UCSD-AML1 (cell line): ENCODE measurements at regions not wholly inside any gene's neighbourhood (a gene's known extent, or its start where the extent isn't known, plus 50 kb on each side); places are given as distances from the start of the nearest gene placed in this dataset.

Experiments used
- DNase-seq: peaks from one replicate; lab custom pipeline; 2025; ENCODE audit not compliant: unreplicated experiment; lab: John Stamatoyannopoulos, UW

DNA sequence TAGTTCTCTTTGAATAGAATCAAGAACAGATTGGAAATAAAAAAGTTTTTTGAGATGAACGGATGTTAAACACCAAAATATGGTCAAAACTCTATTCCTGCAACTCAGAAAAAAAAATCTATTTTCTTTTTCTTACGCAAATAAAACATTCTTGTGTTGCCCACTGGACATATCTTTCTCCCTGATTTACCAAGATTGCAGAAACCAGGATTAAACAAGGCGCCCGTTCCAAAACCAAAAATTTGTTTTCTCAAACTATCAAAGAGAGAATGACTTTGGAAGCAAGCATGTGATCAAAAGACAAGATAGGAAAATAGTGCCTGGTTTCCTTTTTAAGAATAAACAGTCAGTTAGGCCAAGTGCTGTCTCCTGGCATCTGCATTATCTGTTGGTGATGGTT is 273.1 kb downstream of the CLIC5 start:
- no peak for DNase-seq

DNA sequence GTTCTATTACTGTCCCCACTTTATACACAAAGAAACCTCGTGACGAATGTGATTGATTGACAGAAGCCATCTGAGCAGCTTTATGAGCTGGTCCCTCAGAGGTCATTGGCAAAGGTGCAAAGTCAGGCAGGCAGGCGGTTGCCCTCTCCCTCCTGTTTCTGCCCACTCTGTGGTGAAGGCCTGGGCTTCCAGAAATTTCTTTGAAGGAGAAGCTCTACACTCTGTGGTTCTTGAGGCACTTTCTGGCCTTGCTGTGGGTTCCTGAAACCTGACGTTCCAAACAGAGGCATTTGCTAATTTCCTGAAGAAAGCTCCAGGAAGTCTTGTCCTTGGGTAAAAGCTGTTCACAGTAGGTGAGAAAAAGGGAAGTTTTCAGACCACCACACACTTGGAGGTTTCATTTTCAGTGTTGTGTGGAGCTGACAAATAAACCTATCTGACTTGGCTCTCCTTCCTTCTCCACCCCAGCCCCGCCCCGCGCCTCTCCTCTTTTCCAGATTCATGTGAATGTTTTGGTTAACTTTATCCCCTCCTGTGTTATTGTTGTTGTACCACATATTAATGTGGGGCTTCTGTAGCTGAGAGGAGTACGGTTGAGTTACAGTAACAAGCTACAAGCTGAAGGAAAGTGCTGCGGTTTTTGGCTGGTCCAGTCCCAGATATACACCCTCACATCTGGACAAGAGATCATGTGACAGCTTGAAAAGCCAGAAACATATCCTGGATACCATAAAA is 274.1 kb downstream of the CLIC5 start:
- DNase-seq, result peak; percentile 73

DNA sequence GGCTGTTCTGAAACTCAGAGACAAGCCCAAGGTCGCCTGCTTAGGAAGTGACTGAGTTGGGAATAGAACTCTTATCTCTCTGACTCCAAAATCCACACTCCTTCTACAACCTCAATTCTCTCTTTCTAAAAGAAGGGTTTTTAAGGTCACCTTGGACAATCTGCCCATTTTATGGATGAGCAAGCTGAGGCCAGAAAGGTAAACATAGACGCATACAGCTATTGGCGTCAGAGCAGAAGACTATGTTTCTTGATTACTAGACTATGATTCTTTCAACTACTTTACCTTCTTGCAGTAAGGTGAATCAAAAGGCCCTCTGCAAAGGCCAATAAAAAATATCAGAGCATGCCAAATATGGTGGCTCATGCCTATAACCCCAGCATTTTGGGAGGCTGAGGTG is 276.6 kb downstream of the CLIC5 start:
- DNase-seq, result no peak

DNA sequence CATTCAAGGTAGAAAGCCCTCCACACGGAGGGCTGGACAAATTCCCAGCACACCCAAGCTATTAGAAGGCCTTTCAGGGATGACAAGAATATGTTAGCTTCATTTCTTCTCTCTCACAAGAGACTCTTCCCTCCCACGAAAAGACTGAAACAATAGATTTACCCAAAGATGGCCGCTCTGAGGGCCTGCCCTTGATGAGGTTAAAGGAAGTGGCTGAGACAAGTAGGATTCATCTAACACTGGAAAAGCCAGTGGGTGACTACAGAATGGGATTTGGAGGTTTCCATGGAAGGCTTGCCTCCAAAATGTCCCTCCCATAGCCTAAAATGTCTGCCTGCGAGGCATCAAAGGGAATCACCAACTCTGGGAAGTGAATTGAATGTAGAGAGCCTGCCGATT is 277.6 kb downstream of the CLIC5 start:
- DNase-seq, result no peak

DNA sequence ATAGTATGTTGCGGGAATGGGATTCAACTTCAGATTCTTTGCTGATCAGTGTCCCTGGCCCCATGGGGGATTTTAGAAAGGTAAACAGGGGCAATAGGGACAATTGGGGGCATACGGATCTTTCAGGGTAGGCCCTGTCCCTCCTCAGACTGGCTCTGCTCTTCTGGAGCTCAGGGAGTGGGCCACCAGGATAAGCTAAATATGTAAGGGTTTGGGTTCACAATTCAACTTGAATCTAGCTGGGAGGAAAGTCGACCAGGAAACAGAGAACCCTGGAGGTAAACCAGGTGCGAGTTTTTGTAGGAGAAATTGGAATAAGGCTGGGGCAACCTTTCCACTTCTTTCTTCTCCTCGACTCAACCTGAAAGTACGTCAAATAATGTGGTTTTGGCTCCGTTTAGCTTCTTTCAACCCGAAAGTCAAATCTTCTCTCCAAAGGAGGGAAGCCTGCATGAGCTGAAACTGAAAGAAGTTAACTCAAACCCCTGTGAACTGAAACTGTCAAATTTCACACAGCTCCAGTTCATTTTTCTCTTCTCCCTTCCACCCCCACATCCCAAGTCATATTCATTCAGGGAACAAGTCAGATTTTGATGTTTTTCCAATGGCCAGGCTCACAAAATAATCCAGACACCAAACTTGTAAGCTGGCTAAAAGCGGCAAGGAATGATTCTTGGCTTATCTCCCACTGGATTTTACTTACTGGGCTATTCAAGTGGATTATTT is 278.2 kb downstream of the CLIC5 start:
- DNase-seq, result no peak

DNA sequence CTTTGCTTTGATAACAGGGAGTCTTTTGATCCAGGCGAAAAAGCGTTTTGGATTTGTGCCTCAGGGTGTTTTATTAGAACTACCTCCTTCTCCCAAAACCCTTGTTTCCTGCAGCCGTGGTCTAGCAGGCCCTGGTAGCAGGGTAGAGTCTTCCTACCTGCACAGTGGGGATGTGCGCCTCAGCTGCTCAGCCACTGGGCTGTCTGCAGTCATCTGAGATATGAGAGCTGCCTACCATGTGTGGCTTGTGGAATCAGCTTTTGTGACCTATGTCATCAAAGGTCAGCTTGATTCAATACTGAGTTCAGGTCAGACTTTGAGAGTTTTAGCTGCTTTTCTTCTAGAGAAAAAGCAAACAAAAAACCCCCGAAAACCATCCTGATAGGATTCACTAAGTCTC is 279.5 kb downstream of the CLIC5 start:
- DNase-seq, result no peak

DNA sequence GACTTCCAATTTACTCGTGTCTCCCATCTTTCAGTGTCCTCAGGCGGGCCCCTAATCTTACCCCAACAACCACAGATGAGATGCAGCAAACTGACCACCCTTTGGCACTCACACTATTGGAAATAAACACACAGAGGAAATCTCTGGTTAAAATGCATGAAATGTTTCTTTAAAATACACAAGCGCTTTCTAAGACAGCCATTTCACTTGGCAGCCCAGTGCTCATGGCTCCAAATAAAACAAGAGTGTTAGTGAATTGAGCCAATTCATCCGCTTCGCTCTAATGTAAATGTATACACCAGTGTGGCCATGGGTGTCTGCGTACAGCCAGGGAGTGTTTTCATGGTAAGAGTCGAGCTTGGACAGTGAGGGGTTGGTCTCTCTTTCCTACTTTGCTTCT is 282.9 kb downstream of the CLIC5 start:
- DNase-seq, result no peak

DNA sequence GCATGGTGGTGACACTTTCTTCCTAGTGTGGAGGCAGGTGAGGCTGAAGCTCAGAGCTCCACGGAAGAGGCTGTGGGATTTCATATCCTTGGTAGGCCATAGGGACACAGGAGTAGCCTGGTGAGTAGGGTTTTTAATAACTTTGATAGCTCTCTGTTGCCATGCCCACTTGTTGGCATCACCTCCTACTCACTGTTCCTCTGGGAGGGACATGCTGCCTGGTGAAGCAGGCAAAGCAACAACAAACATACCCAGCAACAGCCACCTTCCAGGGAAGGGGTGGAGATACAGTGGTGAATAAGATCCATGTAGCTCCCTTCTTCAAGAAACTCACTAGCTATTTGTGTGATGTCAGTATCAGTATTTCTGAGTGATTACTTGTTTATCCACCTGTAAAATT is 285.4 kb downstream of the CLIC5 start:
- DNase-seq, result no peak

DNA sequence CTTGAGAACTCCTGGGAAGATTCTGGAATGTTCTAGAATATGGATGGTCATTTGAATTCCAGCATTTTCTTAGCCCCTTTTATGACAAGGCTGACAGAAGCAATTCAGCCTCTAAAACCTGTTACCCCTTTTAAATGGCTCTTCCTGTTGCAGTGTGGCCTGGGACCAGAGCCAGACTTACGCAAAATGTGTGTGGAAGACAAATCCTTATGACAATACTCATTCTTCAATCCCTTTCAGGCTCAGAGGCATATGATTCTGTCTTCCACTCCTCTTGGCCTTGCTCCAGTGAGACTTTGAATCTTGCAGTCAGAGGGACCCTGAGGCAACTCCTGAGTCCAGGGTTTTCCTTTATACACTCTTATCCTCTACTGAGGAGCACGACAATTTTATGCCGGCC is 287.0 kb downstream of the CLIC5 start:
- no peak for DNase-seq

DNA sequence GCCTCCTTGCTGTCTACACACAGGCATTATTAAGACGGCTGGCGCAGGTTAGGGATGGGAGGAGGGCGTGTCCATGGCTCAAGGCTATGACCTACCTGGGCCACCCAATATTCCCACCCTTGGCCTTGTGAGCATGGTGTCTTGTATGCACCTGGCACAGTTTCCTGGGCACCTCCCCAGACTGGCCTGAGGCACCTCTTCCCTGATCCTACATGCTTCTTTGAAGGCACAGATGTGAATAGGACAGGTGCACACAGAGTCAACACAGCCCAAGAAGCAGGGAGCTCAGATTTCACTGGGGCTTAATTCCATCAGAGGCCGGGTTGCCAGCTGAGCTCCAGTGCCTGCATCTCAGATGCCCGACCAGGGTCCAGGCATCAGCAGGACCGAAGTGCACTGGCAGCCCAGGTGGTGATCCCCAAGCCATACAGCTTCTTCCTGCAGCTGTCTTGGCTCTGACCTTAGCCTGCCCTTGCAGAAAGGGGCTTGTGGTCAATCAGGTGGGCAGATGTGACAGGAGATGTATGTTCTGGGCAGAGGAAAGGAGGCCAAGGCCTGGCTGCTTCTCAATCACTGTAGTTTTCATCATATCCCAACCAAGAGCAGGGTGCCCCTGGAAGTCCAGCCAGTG is 287.7 kb downstream of the CLIC5 start:
- no peak for DNase-seq

DNA sequence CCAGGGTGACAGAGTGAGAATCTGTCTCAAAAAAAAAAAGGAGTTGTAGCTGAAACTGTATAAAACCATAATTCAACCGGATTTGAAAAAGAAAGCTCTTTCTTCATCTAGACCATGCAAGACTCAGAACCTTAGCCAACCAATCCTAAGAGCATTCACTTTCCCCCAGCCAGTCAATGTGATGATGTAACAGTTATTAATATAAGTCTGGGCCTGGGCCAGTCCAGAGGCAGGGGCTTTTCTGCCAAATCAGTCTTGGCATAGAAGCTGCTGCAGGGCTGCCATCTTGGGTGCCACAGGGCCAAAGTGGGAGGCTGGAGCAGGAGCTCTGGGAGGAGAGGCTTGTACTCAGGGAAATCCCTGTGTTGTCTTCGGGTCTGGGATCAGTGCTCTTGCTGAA is 288.4 kb downstream of the CLIC5 start:
- DNase-seq, result no peak

DNA sequence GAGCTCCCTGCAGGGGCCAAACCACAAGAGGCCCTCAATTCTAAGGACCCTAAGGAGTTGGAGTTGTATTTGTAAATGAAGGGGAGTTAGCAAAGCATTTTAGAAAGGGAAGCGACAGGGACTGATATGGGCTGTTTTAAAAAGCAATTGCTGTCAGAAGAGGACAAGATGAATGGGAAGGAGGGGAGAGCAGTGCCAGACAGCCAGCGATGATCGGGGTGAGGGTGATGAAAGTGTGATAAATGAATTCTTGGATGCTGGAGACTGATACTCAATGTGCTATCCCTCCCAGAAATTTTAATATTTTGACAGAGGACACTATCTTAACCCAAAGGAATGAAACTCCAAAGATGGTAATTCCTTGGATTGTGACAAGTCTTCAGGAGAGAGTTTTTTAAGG is 289.2 kb downstream of the CLIC5 start:
- DNase-seq, result no peak

DNA sequence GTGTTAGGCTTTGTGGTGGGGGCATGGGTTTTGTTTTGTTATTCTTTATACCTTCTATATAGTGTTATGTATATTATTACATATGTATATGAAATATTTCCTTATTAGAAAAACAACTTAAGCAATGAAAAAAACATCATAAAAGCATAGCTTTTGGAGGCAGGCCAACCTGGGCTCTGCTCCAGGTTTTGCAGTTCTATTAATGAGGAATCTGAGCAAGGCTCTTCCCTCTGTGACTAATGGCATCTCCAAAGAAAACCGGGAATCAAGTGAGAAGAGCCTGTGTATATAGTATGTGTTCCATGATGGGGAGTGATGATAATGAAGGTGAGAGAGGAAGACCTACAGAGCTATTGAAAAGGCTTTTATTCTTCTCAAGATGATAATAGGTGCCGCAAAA is 291.1 kb downstream of the CLIC5 start:
- no peak for DNase-seq

DNA sequence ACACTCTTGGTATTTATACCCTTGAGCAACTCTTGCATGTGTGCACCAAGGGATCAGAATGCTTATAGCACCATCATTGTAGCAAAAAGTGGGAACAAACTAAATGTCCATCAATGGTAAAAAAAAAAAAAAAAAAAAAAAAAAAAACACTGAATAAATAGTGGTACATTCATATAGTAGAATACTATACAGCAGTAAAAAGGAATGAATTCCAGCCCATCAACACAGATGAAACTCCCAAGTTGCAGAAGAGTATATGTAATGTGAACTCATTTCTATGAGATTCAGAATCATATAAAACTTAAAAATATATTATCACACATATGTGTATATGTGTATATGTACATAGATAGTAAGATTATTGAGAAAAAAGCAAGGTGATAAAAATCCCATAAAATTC is 291.6 kb downstream of the CLIC5 start:
- DNase-seq, result no peak

DNA sequence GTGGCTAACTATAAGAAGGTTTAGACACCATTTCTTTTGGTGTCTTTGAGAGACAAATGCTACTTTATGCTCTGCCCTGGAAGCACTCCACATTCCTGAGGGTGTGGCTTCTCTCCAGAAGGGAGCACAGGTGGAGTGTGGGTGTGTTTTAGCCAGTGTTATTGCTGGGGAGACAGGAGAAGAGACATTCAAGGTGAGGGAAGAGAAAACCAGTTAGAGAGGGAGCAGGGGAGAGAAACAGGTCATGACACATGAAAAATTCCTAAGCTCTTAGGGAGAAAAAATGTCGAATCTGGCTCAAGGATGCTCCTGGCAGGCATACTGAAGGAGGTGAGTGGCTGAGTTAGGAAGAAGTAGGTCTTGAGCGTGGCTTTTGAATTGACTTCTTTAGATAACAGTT is 292.8 kb downstream of the CLIC5 start:
- DNase-seq, result no peak

DNA sequence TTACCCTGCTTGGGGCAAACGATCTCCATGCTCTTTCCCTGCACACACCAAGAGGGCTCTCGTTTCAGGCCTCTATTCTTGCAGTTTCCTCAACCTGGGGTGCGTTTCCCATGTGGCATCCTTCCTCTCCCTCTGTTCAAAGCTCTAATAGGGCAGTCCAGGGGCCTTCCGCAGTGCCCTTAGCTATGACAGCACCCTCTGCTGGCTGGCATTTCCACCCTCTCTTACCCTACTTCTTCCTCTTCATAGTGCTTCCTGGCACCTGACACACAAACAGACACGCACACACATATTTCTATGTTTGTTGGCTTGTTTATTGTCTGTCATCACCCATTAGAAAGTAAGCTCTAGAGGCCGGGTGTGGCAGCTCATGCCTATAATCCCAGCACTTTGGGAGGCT is 294.0 kb downstream of the CLIC5 start:
- DNase-seq, result peak; percentile 16

DNA sequence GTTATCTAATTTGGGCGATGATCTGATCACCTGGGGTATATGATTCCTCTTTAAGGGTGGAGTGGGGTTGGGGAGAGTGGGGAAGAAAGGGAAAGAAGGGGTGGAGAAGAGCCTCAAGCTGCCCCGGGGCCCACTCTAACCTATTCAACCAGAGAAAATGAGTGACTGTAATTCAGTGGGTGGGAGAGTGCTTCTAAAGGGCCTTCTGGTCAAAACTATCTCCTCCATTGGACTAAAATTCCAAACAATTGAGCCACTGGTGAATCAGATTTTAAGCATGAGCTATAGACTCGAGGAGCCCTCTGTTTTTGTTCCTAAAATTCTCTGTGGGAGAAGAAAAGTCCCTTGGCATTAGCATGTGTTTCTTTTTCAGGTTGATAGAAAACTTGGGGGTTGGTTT is 296.8 kb downstream of the CLIC5 start:
- no peak for DNase-seq

DNA sequence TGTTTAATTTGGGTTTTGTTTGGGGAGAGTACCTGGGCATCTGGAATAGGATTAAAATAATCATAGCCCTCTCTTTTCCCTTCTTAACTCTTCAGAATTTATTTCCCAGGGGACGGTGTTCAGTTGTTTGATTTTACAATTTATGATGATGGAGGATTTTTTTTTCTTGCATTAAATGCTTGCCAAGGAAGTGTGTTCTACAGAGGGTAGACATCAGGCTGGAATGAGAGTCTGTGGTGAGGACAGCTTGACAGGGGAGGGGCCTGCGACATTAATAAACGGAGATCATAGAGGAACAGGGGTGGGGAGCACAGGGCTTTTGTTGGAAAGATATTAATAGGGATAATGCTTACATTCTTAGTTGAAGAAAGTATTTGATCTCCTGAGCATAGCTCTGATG is 297.5 kb downstream of the CLIC5 start:
- no peak for DNase-seq

DNA sequence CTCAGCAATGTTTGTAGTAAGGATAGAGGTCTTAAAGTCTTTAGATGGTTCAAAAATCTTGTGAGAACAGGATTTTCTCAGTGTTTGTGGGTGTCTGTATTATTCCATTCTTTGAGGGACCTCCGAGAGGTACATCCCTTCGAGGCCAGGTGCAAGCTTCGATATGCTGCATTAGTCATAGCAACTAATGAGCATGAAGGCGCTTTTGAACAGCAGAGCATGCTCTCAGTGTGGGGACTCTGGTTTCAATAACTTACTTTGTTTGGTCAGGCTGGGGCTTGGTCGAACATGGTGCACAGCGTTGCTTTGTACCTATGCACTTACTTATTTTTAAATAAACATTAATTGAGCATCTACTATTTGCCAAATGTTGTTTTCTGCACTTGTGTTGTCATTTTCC is 297.9 kb downstream of the CLIC5 start:
- DNase-seq, result no peak

DNA sequence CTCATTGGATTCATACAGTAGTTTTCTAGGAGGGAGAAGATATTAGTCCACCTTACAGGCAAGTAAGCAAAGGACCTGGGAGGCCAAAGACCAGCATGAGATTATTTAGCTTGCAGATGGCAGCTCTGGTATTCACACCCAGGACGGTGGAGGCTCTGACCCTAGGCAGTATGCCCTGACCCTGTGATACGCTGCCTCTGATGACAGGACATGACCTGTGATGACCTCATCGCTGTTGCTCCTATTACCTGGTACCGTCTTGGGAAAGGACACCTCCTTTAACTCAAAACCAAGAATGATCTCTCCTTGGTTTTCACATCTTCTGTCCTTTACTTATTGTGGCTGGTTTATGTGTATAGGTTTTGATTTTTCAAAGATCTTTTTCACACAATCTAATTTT is 298.6 kb downstream of the CLIC5 start:
- DNase-seq, result no peak

DNA sequence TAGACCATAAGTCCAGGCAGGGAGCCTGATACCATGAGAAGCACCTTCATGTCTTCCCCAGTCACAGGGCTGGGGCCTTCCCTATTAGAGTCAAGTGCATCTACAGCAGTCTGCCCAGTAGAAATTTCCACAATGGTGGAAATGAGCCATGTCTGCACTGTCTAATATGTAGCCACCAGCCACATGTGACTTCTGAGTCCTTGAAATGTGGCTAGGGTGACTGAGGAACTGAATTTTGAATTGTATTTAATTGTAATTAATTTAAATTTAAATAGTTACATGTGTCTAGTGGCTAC is 300.2 kb downstream of the CLIC5 start:
- no peak for DNase-seq

DNA sequence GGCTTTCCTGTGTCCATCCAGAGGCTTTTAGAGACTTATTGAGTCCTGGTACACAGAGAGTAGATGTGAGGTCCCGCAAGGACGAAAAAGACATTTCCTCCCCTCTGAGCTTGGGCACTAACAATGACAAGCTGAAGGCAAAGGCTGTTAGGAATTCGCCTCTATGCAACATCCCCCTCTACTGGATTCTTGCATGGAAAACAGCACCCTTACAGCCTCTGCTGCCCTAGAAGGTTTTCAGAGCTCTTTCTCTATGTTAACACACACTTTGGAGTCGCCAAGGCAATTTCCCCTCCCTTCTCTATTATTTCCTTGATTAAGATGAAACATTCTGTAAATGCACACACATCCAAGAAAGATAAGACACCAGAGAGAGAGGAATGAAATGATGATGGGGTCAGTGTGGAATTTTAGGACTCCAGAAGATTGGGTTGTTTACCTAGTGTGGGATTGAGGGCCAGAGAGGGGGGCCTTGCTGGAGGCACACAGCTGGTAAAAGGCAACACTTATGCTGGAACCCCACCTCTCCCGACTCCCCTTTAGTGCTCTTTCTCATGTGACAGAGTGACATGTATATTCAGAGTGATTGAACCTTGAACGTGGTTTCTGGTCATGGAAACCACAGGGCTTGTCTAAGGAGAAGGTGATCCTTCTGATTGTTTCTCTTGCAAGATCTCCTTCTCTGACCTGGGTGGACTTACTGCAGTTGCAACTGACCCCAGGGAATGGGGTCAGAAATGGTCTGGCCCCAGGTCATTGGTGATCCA is 300.7 kb downstream of the CLIC5 start:
- DNase-seq, result peak; percentile 27
